MM.1S (cell line): ENCODE measurements at regions not wholly inside any gene's neighbourhood (a gene's known extent, or its start where the extent isn't known, plus 50 kb on each side); places are given as distances from the start of the nearest gene placed in this dataset.

Experiments
- DNase-seq: peaks from one replicate; pipeline ENCODE4 v3.0.0-alpha.2; 2015
- H2AFZ ChIP-seq: fragments of 300-600 bp; sonication (generic); 2 replicates; pipeline ENCODE4 v1.6.0; 2016; ENCODE audit warnings: antibody characterized with exemption, low read length
- H3F3A ChIP-seq: fragments of 300-600 bp; sonication (generic); 2 replicates; pipeline ENCODE4 v1.6.1; 2016; ENCODE audit warnings: mild to moderate bottlenecking, antibody characterized with exemption, low read length, moderate library complexity, mixed read lengths; ENCODE audit not compliant: insufficient read depth
- H3K27ac ChIP-seq: fragments of 300-600 bp; sonication (generic); 2 replicates; pipeline ENCODE4 v1.5.1; 2016; ENCODE audit warnings: mild to moderate bottlenecking, low read length
- H3K27me3 ChIP-seq: fragments of 300-600 bp; sonication (generic); replicated peaks from 2 replicates; pipeline ENCODE4 v1.6.0; 2016; ENCODE audit warnings: low read length; ENCODE audit not compliant: insufficient read depth
- H3K36me3 ChIP-seq: fragments of 300-600 bp; sonication (generic); replicated peaks from 2 replicates; pipeline ENCODE4 v1.6.1; 2016; ENCODE audit warnings: mild to moderate bottlenecking, low read length, mixed read lengths; ENCODE audit not compliant: insufficient read depth
- H3K4me1 ChIP-seq: fragments of 300-600 bp; sonication (generic); 2 replicates; pipeline ENCODE4 v1.6.1; 2016; ENCODE audit warnings: low read length, mixed read lengths
- H3K4me2 ChIP-seq: fragments of 300-600 bp; sonication (generic); 2 replicates; pipeline ENCODE4 v1.6.0; 2016; ENCODE audit warnings: low read depth, low read length
- H3K4me3 ChIP-seq: fragments of 300-600 bp; sonication (generic); 2 replicates; pipeline ENCODE4 v1.5.1; 2016; ENCODE audit warnings: low read length, mixed read lengths
- H3K79me2 ChIP-seq: fragments of 300-600 bp; sonication (generic); 2 replicates; pipeline ENCODE4 v1.6.1; 2016; ENCODE audit warnings: mixed run types, low read length, mixed read lengths
- H3K9ac ChIP-seq: fragments of 300-600 bp; sonication (generic); 2 replicates; pipeline ENCODE4 v1.6.1; 2016; ENCODE audit warnings: low read length, mixed read lengths
- H3K9me2 ChIP-seq: fragments of 300-600 bp; sonication (generic); replicated peaks from 2 replicates; pipeline ENCODE4 v1.6.1; 2016; ENCODE audit warnings: mild to moderate bottlenecking, low read length, mixed read lengths; ENCODE audit not compliant: insufficient read depth
- H3K9me3 ChIP-seq: fragments of 300-600 bp; sonication (generic); replicated peaks from 2 replicates; pipeline ENCODE4 v1.6.1; 2016; ENCODE audit warnings: mild to moderate bottlenecking, low read length, mixed read lengths; ENCODE audit not compliant: insufficient read depth
- H4K20me1 ChIP-seq: fragments of 300-600 bp; sonication (generic); 2 replicates; pipeline ENCODE4 v1.6.1; 2016; ENCODE audit warnings: mild to moderate bottlenecking, low read length, moderate library complexity, mixed read lengths; ENCODE audit not compliant: insufficient read depth
- EZH2 ChIP-seq: fragments of 300-600 bp; sonication (generic); optimal IDR thresholded peaks from 2 replicates; pipeline ENCODE3; 2017; ENCODE audit warnings: low read depth, mild to moderate bottlenecking, antibody characterized with exemption, low read length, mixed read lengths
- EZH2phosphoT487 ChIP-seq: fragments of 300-600 bp; sonication (generic); IDR thresholded peaks from 2 replicates; pipeline ENCODE4 v1.6.1; 2018; ENCODE audit warnings: antibody characterized with exemption, low read length
- TF ChIP-seq, protein P1 (sequence below): fragments of 300-600 bp; sonication (generic); IDR thresholded peaks from 2 replicates; pipeline ENCODE4 v1.5.1; 2016; ENCODE audit warnings: antibody characterized with exemption, low read length, mixed read lengths

DNA sequence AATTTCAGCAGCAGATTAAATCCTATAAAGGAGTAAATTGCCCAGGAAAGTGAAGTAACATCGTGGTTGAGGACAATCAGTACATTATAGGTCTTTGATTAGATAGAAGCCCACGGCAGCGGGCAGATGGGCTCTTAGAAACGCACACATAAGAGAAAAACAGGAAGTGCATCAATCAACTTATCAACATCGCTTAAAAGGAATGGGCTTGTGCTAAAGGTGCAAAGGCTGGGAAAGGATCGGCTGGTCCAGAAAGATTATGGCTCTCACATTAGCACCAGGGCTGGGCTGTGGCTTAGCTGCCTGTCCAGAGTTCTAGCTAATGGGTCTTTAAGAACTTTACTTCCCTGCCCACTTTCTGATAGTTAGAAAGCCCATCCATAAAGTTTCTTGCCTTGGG is 292.0 kb upstream of the TNRC6C start:
- H2AFZ ChIP-seq = peak overlapping the region; percentile 72
- no peaks in the 10 kb centered on the region for H3K36me3 ChIP-seq
- peak overlapping the region; percentile 73 for H3K4me2 ChIP-seq
- H3K27ac ChIP-seq = peak overlapping the region; percentile 93
- no peaks in the 10 kb centered on the region for H4K20me1 ChIP-seq
- no peaks in the 10 kb centered on the region for H3K27me3 ChIP-seq
- peak; percentile 24 for DNase-seq
- peaks cover 4% of the 10 kb centered on the region for H3K79me2 ChIP-seq
- H3K4me3 ChIP-seq = peak overlapping the region; percentile 64
- no peaks in the 10 kb centered on the region; the same call in 1 of the 2 replicates for H3K9me3 ChIP-seq
- TF ChIP-seq, protein P1, sequence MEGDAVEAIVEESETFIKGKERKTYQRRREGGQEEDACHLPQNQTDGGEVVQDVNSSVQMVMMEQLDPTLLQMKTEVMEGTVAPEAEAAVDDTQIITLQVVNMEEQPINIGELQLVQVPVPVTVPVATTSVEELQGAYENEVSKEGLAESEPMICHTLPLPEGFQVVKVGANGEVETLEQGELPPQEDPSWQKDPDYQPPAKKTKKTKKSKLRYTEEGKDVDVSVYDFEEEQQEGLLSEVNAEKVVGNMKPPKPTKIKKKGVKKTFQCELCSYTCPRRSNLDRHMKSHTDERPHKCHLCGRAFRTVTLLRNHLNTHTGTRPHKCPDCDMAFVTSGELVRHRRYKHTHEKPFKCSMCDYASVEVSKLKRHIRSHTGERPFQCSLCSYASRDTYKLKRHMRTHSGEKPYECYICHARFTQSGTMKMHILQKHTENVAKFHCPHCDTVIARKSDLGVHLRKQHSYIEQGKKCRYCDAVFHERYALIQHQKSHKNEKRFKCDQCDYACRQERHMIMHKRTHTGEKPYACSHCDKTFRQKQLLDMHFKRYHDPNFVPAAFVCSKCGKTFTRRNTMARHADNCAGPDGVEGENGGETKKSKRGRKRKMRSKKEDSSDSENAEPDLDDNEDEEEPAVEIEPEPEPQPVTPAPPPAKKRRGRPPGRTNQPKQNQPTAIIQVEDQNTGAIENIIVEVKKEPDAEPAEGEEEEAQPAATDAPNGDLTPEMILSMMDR = no peak
- no peak for TF ChIP-seq EZH2phosphoT487
- TF ChIP-seq EZH2 = no peak
- H3K9ac ChIP-seq = peak overlapping the region; percentile 71
- no peaks in the 10 kb centered on the region for H3K9me2 ChIP-seq
- peaks cover 23% of the 10 kb centered on the region for H3F3A ChIP-seq
- peaks cover 17% of the 10 kb centered on the region for H3K4me1 ChIP-seq

DNA sequence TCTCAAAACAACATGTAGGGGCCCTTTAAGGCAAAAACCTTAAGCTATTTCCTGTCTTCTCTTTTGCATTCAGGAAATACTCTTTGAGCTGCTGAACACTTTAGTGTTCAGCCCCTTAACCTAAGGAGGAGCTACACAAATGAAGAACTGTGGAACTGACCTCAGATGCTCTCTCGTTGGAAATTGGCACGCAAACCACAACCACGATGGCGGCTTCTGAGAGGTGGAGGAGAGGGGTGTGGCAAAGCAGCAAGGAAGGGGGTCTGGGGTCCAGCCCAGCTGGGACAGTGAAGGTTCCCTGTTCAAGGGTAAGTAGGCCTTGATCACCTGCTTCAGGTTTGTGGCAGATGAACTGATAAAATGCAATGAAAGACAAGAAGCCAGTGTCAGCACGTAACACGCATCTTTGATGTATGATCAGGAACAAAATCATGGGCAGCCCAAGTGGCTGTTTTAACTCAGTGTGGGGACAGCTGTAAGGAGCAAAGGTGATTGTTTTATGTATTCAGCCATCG is 291.6 kb upstream of the TNRC6C start:
- no peaks in the 10 kb centered on the region for H4K20me1 ChIP-seq
- H3K4me3 ChIP-seq = peak overlapping the region; percentile 64
- peak; percentile 93 for DNase-seq
- peak overlapping the region; percentile 73 for H3K4me2 ChIP-seq
- no peaks in the 10 kb centered on the region for H3K9me2 ChIP-seq
- H3K27me3 ChIP-seq = no peaks in the 10 kb centered on the region
- peak overlapping the region; percentile 72 for H2AFZ ChIP-seq
- no peaks in the 10 kb centered on the region; the same call in 1 of the 2 replicates for H3K9me3 ChIP-seq
- peak overlapping the region; percentile 71 for H3K9ac ChIP-seq
- peaks cover 23% of the 10 kb centered on the region for H3F3A ChIP-seq
- peaks cover 17% of the 10 kb centered on the region for H3K4me1 ChIP-seq
- TF ChIP-seq EZH2 (no peak), EZH2phosphoT487 (no peak)
- TF ChIP-seq, protein P1 = no peak
- H3K27ac ChIP-seq = peak overlapping the region; percentile 93
- no peaks in the 10 kb centered on the region for H3K36me3 ChIP-seq
- H3K79me2 ChIP-seq = peaks cover 4% of the 10 kb centered on the region

DNA sequence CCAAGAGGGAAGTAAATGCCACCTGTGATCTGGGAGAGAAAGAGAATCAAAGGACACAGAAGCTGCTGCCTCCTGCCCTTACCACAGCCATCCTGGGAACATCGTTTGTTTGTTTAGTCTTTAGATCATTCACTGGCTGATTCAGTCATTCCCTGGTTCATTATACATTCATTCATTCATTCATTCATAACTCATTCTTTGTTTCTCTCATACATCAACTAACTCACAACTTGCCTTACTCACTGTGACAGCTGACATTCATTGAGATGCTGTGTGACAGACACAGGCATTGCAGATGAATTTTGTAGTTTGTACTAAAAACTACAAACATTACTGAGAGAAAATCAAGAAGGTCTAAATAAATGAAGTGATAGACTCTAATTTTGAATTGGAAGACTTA is 291.0 kb upstream of the TNRC6C start:
- DNase-seq = no peak
- H3K9me3 ChIP-seq = no peaks in the 10 kb centered on the region; the same call in 1 of the 2 replicates
- no peaks in the 10 kb centered on the region for H3K27me3 ChIP-seq
- H3K4me3 ChIP-seq = peak overlapping the region; percentile 64
- H3K36me3 ChIP-seq = no peaks in the 10 kb centered on the region
- peak overlapping the region; percentile 93 for H3K27ac ChIP-seq
- H3K79me2 ChIP-seq = peaks cover 4% of the 10 kb centered on the region
- TF ChIP-seq, protein P1 = no peak
- no peak for TF ChIP-seq EZH2phosphoT487
- no peak for TF ChIP-seq EZH2
- no peaks in the 10 kb centered on the region for H4K20me1 ChIP-seq
- H3F3A ChIP-seq = peaks cover 23% of the 10 kb centered on the region
- peak overlapping the region; percentile 72 for H2AFZ ChIP-seq
- H3K4me2 ChIP-seq = peak overlapping the region; percentile 73
- H3K4me1 ChIP-seq = peaks cover 17% of the 10 kb centered on the region
- H3K9ac ChIP-seq = peak overlapping the region; percentile 71
- H3K9me2 ChIP-seq = no peaks in the 10 kb centered on the region
